Mesenchymal stem cell (in vitro differentiated cells and primary cell): ENCODE measurements at regions not wholly inside any gene's neighbourhood (a gene's known extent, or its start where the extent isn't known, plus 50 kb on each side); places are given as distances from the start of the nearest gene placed in this dataset.

ENCODE experiments used
- DNase-seq: peaks from one replicate; pipeline ENCODE4 v3.0.0-alpha.2; 2013
- H2AFZ ChIP-seq: one replicate; pipeline ENCODE4 v1.6.1; 2013; ENCODE audit warnings: low read depth, mild to moderate bottlenecking, control low read depth, inconsistent platforms, low read length, moderate library complexity
- H2AK5ac ChIP-seq: 2 replicates; pipeline ENCODE4 v1.6.1; 2013; ENCODE audit warnings: low read length, moderate library complexity, mild to moderate bottlenecking, inconsistent platforms; ENCODE audit not compliant: severe bottlenecking
- H2BK120ac ChIP-seq: one replicate; pipeline ENCODE4 v1.6.1; 2013; ENCODE audit warnings: low read depth, mild to moderate bottlenecking, inconsistent platforms, low read length, moderate library complexity
- H2BK12ac ChIP-seq, 2 experiments: one replicate each; pipeline ENCODE4 v1.6.1; 2013; ENCODE audit warnings: inconsistent platforms in 2 of 2, low read length in 2 of 2, mild to moderate bottlenecking in 2 of 2, moderate library complexity in 2 of 2, control low read depth in 1 of 2
- H2BK15ac ChIP-seq: one replicate; pipeline ENCODE4 v1.6.1; 2013; ENCODE audit warnings: mild to moderate bottlenecking, low read depth, inconsistent platforms; ENCODE audit not compliant: poor library complexity, severe bottlenecking
- H2BK5ac ChIP-seq: 2 replicates; pipeline ENCODE4 v1.6.1; 2013; ENCODE audit warnings: low read depth, mild to moderate bottlenecking, low read length, control low read depth, inconsistent platforms; ENCODE audit not compliant: poor library complexity, severe bottlenecking
- H3K14ac ChIP-seq, 2 experiments: one replicate each; pipeline ENCODE4 v1.6.1; 2013; ENCODE audit warnings: inconsistent platforms in 2 of 2, low read length in 2 of 2, control low read depth in 1 of 2, mild to moderate bottlenecking in 1 of 2, moderate library complexity in 1 of 2
- H3K18ac ChIP-seq, 2 experiments: one replicate each; pipeline ENCODE4 v1.6.1; 2013; ENCODE audit warnings: inconsistent platforms in 2 of 2, low read length in 2 of 2, control low read depth in 1 of 2, low read depth in 1 of 2, mild to moderate bottlenecking in 1 of 2
- H3K23ac ChIP-seq, 2 experiments: one replicate each; pipeline ENCODE4 v1.6.1; 2013; ENCODE audit warnings: inconsistent platforms in 2 of 2, low read length in 2 of 2, mild to moderate bottlenecking in 2 of 2, moderate library complexity in 2 of 2, control low read depth in 1 of 2
- H3K27ac ChIP-seq: 2 replicates; pipeline ENCODE4 v1.5.1; 2013; ENCODE audit warnings: mild to moderate bottlenecking, moderate library complexity, low read length, control low read depth, inconsistent platforms; ENCODE audit not compliant: poor library complexity, severe bottlenecking
- H3K27me3 ChIP-seq, 2 experiments: 2 replicates each; pipeline versions ENCODE4 v1.6.1 to v1.7.0; 2013; ENCODE audit warnings: low read length in 2 of 2, mild to moderate bottlenecking in 2 of 2, moderate library complexity in 2 of 2, control low read depth in 1 of 2, inconsistent platforms in 1 of 2; ENCODE audit not compliant: control insufficient read depth in 1 of 2, insufficient read depth in 1 of 2
- H3K36me3 ChIP-seq, 2 experiments: 2 replicates each; pipeline versions ENCODE4 v1.6.1 to v1.7.0; 2013; ENCODE audit warnings: low read length in 2 of 2, control low read depth in 1 of 2, inconsistent platforms in 1 of 2, low read depth in 1 of 2, mild to moderate bottlenecking in 1 of 2; ENCODE audit not compliant: insufficient read depth in 2 of 2, control insufficient read depth in 1 of 2
- H3K4ac ChIP-seq, 2 experiments: one replicate each; pipeline ENCODE4 v1.6.1; 2013; ENCODE audit warnings: inconsistent platforms in 2 of 2, low read length in 2 of 2, mild to moderate bottlenecking in 2 of 2, moderate library complexity in 2 of 2, control low read depth in 1 of 2, low read depth in 1 of 2
- H3K4me1 ChIP-seq: 2 replicates; pipeline ENCODE4 v1.6.1; 2013; ENCODE audit warnings: low read depth, low read length, control low read depth; ENCODE audit not compliant: control insufficient read depth, insufficient read depth
- H3K4me2 ChIP-seq: 2 replicates; pipeline ENCODE4 v1.6.1; 2013; ENCODE audit warnings: low read length, mild to moderate bottlenecking, inconsistent platforms; ENCODE audit not compliant: poor library complexity, severe bottlenecking
- H3K4me3 ChIP-seq, 2 experiments: 2 replicates each; pipeline versions ENCODE4 v1.5.1 to v1.7.0; 2013; ENCODE audit warnings: low read length in 2 of 2, mild to moderate bottlenecking in 2 of 2, control low read depth in 1 of 2, low read depth in 1 of 2; ENCODE audit not compliant: insufficient read depth in 1 of 2
- H3K79me1 ChIP-seq: replicated peaks from 2 replicates; pipeline ENCODE4 v1.6.1; 2013; ENCODE audit warnings: mild to moderate bottlenecking, control low read depth, low read length, inconsistent platforms; ENCODE audit not compliant: poor library complexity, severe bottlenecking
- H3K9ac ChIP-seq: 2 replicates; pipeline ENCODE4 v1.7.0; 2013; ENCODE audit warnings: mild to moderate bottlenecking, low read length, moderate library complexity
- H3K9me3 ChIP-seq: 2 replicates; pipeline ENCODE4 v1.7.0; 2013; ENCODE audit warnings: mild to moderate bottlenecking, low read length; ENCODE audit not compliant: control insufficient read depth
- H4K8ac ChIP-seq: one replicate; pipeline ENCODE4 v1.6.1; 2013; ENCODE audit warnings: inconsistent platforms, mild to moderate bottlenecking, low read length, moderate library complexity
- H4K91ac ChIP-seq: one replicate; pipeline ENCODE4 v1.6.1; 2013; ENCODE audit warnings: mild to moderate bottlenecking, low read length, inconsistent platforms
- WGBS: methylation state at CpG from one replicate; pipeline ENCODE4 v1.1.7; 2013; ENCODE audit warnings: mixed read lengths; 5-methylcytosine and 5-hydroxymethylcytosine counted together

DNA sequence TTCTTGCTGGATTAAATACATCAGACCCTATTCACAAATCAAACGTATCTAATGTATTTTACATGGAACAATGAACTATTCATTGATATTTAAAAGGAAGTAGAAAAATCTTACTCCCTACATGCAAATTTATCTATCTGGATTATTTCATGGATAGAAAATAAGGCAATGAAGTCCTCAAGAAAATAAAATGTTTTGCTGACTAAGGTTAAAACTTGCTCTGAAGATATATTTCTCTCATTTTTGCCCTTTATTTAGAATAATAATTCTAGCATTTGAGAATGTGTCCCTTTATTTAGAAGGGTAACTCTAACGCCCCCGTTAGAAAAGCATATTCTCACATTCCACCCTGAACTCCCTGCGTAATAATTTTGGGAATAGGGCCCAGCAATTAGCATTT is 627.0 kb upstream of the ZP4 start:
- 87% methylated on average over 3 of the region's 4 CpGs for WGBS

DNA sequence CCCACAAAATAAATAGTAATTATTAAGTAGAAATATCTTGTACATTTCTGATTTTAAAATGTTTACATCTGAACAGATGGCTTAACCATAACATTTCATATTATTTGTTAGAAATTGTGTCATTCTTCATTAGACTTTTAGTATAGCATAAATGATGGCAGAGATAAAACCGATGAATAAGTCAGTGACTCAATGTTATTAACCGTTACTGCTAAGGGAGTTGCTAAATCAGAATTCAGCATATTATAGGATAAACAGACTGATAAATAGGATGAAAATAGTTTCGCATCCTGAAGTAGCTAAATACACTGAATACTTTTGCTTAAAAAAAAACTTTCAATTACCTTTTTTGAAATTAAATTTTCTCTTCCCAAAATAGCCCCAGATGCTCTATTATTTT is 610.6 kb upstream of the ZP4 start:
- peaks cover 1% of the 10 kb centered on the region for H3K4me1 ChIP-seq
- no peak overlapping the region for H3K14ac ChIP-seq
- no peak overlapping the region for H4K91ac ChIP-seq
- no peaks in the 10 kb centered on the region for H3K27me3 ChIP-seq
- DNase-seq: no peak
- no peaks in the 10 kb centered on the region for H3K36me3 ChIP-seq
- peaks cover 3% of the 10 kb centered on the region for H3K9me3 ChIP-seq
- no peaks in the 10 kb centered on the region for H3K79me1 ChIP-seq
- no peak overlapping the region for H2BK12ac ChIP-seq
- no peak overlapping the region for H3K23ac ChIP-seq
- no peak overlapping the region for H2BK5ac ChIP-seq
- no peak overlapping the region for H2AFZ ChIP-seq
- no peak overlapping the region for H3K4me2 ChIP-seq
- WGBS: 60% methylated on average over 3 of the region's 3 CpGs
- H2BK15ac ChIP-seq: no peak overlapping the region
- no peak overlapping the region for H3K4me3 ChIP-seq
- no peak overlapping the region for H2BK120ac ChIP-seq
- H4K8ac ChIP-seq: no peak overlapping the region
- no peak overlapping the region for H3K18ac ChIP-seq
- H2AK5ac ChIP-seq: no peak overlapping the region
- H3K27ac ChIP-seq: no peak overlapping the region
- H3K9ac ChIP-seq: no peak overlapping the region
- no peak overlapping the region for H3K4ac ChIP-seq

More for the DNA sequence above, 627.0 kb upstream of the ZP4 start:
- Histone ChIP-seq H2BK15ac (no peak overlapping the region), H2BK12ac (no peak overlapping the region), H3K4me3 (no peak overlapping the region), H3K9ac (no peak overlapping the region), H2BK5ac (no peak overlapping the region), H3K27ac (no peak overlapping the region), H2AK5ac (no peak overlapping the region), H4K8ac (no peak overlapping the region), H3K4me2 (no peak overlapping the region), H3K4me1 (no peaks in the 10 kb centered on the region), H2AFZ (no peak overlapping the region), H3K18ac (no peak overlapping the region), H3K9me3 (peaks cover 26% of the 10 kb centered on the region), H3K27me3 (no peaks in the 10 kb centered on the region), H2BK120ac (no peak overlapping the region), H3K23ac (no peak overlapping the region), H3K36me3 (no peaks in the 10 kb centered on the region), H3K4ac (no peak overlapping the region), H4K91ac (no peak overlapping the region), H3K79me1 (no peaks in the 10 kb centered on the region), H3K14ac (no peak overlapping the region)
- DNase-seq: no peak

DNA sequence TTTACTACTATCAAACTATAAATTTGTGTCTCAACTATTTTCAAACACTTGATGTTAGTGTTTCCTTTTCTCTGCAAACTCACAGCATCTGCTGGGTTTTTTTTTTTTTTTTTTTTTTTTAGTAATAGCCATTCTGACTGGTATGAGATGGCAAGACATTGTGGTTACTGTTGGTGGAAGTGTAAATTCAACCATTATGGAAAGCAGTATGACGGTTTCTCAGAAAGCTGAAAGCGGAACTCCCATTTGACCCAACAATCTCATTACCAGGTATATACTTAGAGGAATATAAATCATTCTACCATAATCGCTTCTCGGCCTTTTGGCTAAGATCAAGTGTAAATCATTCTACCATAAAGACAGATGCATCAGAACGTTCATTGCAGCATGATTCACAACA is 608.3 kb upstream of the ZP4 start:
- Histone ChIP-seq H2BK5ac (no peak overlapping the region), H3K23ac (no peak overlapping the region), H2AK5ac (no peak overlapping the region), H2BK120ac (no peak overlapping the region), H3K4me2 (no peak overlapping the region), H3K18ac (no peak overlapping the region), H3K4ac (no peak overlapping the region), H2AFZ (no peak overlapping the region), H4K8ac (no peak overlapping the region), H3K4me1 (no peaks in the 10 kb centered on the region), H3K27ac (no peak overlapping the region), H3K14ac (no peak overlapping the region), H3K4me3 (no peak overlapping the region), H3K27me3 (no peaks in the 10 kb centered on the region), H3K9ac (no peak overlapping the region), H3K9me3 (peaks cover 3% of the 10 kb centered on the region), H3K36me3 (no peaks in the 10 kb centered on the region), H2BK12ac (no peak overlapping the region), H4K91ac (no peak overlapping the region), H2BK15ac (no peak overlapping the region), H3K79me1 (no peaks in the 10 kb centered on the region)
- no peak for DNase-seq
- WGBS: 72% methylated on average over 5 of the region's 5 CpGs

DNA sequence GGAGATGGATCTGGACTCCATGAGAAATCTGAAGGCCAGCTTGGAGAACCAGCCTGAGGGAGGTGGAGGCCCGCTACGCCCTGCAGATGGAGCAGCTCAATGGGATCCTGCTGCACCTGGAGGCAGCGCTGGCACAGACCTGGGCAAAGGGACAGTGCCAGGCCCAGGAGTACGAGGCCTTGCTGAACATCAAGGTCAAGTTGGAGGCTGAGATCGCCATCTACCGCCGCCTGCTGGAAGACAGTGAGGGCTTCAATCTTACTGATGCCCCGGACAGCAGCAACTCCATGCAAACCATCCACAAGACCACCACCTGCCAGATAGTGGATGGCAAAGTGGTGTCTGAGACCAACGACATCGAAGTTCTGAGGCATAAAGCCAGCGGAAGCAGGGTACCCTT is 601.5 kb upstream of the ZP4 start:
- Histone ChIP-seq H2BK120ac (no peak overlapping the region), H3K27me3 (no peaks in the 10 kb centered on the region), H3K79me1 (no peaks in the 10 kb centered on the region), H2BK15ac (no peak overlapping the region), H4K91ac (no peak overlapping the region), H2BK12ac (no peak overlapping the region), H3K14ac (no peak overlapping the region), H2BK5ac (no peak overlapping the region), H3K4me2 (no peak overlapping the region), H3K9me3 (no peaks in the 10 kb centered on the region), H3K9ac (no peak overlapping the region), H3K18ac (no peak overlapping the region), H3K27ac (no peak overlapping the region), H3K4me3 (no peak overlapping the region), H3K4ac (no peak overlapping the region), H3K36me3 (no peaks in the 10 kb centered on the region), H3K4me1 (no peaks in the 10 kb centered on the region), H4K8ac (no peak overlapping the region), H2AFZ (no peak overlapping the region), H2AK5ac (no peak overlapping the region), H3K23ac (no peak overlapping the region)
- no peak for DNase-seq
- WGBS: 88% methylated on average over 7 of the region's 11 CpGs
